Right kidney (tissue), 1 donor: ENCODE measurements at regions not wholly inside any gene's neighbourhood (a gene's known extent, or its start where the extent isn't known, plus 50 kb on each side); places are given as distances from the start of the nearest gene placed in this dataset.
A peak's percentile ranks its signal among the peaks of the same experiment; 100 is the strongest.
"Not testable (repeated sequence)": the region's sequence is repeated elsewhere in the genome, so short reads cannot be mapped to it uniquely, and the experiment has no call there.

Experiments used
- DNase-seq: peaks from one replicate; pipeline ENCODE4 v3.0.0-alpha.2; 2016

DNA sequence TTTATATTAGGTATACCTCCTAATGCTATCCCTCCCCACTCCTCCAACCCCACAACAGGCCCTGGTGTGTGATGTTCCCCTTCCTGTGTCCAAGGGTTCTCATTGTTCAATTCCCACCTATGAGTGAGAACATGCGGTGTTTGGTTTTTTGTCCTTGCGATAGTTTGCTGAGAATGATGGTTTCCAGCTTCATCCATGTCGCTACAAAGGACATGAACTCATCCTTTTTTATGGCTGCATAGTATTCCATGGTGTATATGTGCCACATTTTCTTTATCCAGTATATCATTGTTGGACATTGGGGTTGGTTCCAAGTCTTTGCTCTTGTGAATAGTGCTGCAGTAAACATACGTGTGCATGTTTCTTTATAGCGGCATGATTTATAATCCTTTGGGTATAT lies 345.1 kb upstream of the FANCL start:
- not testable (repeated sequence) for DNase-seq

DNA sequence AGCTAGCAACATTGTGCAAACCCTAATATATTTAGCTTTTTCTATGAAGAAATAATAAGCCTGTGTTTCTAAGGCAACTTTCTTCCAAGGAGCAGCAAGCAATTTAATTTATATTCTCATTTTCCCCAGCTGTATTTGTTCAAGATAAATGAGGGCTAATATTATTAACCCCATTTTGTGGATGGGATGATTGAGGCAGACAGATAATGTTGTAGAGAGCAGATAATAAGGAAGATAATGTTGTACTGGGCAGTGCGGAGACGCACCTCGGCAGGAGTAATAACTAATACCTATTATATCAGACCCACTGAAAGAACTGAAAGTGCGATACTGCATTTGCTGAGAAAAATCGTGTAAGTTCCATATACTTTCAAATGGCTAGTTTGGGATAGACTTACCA lies 344.1 kb upstream of the FANCL start:
- DNase-seq: no peak

DNA sequence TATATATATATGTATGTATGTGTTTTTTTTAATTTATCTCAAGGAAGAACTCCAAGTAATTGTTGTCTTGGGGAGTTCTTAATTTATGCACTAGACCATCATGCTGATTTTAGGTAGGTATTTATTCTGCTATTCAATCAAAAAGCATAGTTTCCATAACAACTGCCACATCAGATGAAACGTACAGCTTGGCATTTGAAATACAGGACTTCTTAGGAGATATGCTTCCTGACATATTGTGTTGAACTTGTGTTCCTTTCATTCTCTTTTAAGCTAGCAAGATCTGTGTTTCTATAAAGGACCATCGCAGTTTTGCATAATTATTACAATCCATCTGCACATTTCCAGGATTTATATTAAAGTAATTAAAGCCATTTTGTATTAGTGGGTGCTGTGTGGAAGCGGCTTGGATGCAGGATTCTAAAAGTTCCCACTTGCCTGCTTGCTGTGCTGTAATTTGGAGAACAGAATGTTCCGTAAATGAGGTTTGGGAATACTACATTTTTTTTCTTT lies 343.5 kb upstream of the FANCL start:
- no peak for DNase-seq

DNA sequence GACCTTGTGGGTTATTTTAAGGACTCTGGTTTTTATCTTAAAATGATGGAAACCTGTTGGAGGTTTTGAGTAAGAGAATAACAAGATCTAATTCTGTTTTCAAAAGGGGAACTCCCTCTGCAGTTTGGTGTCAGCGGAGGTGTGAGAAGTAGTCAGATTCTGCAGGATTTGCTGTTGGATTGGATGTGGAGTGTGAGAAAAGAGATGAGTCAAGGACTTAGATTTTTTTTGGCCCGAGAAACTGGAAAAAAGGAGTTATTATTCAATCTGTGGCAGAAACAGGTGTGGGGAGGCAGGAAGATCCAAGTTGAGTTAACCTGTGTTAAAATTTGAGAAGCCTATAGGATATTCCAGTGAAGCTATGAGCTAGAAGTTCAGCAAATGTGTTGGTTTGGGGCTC lies 337.2 kb upstream of the FANCL start:
- no peak for DNase-seq

DNA sequence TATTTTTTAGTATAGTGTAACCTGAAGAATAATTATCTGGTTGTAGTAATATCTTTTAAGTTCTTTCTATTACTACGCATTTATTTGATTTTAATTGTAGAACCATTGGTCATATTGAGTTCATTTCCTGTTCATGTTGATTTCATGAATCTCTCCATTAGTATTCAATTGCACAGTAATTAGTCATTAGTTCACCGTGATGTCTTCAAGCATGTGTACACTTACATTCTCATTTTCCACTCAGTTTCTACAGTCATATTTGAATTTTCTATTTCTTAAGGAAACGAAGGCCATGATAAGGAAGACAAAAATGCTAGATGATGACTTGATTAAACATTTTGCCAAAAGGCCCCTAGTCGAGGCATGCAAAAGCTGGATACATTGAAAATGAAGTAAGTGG lies 333.7 kb upstream of the FANCL start:
- no peak for DNase-seq

DNA sequence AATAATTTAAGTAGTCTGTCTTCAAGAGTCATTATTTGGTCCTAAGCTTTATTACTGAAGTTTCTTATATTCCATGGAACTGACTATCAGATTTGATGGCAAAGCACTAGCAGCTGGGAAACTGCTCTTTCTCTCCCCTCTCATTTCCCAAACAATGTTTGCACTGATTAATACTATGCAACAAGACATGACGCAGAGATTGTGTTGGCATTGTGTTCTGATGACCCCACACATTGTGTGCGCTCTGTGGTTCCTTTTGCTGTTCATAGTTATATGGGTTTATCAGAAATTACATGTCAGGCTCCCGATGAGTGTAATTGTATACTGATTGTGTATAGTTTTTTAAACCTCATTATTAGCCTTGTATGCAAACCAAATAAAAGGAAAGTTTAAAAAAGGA lies 331.6 kb upstream of the FANCL start:
- DNase-seq: no peak

DNA sequence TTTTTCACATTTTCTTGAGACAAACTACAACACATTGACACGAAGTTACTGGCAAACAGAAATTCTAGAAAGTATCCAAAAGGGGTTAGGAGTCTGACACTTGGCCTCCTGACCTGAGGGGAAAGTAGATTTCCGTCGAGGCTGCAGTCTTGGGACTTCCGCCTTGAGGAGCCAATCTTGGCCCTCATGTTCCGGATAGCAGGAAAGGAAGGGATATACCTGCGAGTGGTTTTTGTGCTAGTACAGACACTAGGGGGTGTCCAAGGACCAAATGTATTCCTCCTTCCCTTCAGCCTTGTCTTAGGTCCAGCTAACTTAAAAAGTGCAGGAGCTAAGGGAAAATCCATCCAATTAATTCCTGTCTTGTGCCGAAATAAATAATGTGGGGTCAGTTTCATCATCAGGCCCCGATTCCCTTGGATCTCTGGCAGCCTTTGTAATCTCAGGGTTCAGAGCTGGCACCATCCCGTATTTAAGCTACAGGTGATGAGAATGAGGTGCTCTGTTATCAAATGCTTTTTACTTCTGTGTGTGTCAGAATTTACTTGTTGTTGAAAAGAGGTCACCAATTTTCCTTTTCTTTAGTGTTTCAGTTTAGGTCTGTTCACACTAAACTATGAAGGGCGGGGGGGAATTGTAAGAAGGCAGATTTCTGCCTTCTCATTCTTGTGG lies 330.2 kb upstream of the FANCL start:
- DNase-seq: peak; percentile 26

DNA sequence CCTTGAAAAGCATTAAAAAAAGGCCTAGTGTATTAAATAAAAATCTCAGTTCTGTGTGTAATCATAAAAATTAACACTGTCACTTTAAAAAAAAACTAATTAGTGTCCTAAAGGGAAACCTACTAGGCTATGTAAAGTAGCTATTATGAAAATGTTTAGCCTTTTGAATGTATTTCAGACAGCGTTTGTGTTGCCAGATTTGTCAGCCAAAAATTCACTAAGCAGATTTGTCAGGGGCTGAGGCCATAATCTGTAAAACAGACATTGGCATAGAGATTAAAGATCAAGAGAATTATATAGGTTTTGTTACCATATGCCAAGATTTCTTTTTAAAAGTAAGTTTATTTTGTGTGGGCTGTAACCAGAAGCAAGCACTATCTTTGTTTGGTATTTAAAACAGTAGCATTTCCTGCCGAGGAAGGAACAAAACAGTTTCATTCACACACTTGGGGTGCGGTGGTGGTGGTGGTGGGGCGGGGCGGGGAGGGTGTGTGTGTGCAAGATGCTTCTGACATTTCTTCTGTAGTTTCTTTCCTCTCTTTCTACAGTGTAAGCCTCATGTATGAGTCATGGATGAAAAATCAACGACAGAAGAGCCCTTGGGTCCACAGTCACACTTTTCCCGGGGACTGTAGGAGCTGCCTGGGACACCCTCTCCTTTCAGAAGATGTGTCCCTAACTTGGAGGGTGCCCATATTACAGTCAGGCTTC lies 328.5 kb upstream of the FANCL start:
- no peak for DNase-seq

DNA sequence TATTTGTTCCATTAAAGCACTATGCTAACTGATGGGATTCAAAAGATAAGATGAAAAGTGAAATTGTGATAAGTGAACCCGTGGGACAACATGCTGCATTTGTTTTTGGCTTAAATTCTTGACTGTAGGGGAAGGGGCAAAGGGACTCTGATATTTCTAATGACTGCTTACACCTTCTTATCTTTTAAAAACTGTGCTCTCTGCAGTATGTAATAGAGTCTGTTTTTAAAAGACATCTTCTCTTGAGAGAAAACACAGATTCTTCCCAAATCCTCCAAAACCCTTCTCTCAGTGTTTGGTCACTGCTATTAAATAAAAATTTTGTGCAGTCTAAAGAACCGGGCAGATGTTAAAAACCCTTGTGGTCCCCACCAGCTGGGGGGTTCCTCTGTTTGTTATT lies 327.8 kb upstream of the FANCL start:
- DNase-seq: no peak

DNA sequence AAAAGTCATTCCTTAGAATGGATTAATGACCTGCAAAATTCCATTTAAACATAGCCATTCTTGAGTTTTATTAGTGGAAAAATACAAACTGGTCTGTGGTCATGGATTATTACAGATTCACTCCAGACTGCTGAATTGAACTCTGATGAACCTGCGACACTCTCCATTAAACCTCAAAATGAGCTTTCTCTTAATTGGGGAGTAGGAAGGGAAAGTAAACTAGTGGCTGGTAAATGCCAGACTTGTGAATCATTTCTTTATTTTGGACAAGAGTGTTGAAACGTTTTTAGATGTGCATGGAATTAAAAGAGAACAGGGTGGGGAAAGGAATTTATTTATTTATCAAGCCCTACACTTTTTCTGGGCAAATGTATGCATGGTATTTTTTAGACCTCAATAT lies 321.2 kb upstream of the FANCL start:
- no peak for DNase-seq

DNA sequence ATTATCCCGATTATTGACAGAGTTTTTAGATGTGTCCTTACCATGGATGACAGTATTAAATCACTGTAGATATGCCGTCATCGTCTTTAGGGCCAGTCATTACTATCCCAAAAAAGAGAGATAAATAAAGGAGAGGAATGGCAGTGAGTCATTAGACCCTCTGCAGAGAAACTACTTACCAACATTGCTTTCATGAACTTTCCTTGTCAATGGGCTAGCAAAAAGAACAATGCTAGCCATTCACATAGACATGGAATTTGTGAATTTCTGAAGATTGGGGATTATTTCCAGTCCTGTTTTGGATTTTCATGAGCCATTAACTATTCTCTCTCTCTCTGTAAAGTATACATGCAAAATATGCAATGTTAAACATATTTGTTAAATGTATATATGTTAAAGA lies 319.4 kb upstream of the FANCL start:
- no peak for DNase-seq

DNA sequence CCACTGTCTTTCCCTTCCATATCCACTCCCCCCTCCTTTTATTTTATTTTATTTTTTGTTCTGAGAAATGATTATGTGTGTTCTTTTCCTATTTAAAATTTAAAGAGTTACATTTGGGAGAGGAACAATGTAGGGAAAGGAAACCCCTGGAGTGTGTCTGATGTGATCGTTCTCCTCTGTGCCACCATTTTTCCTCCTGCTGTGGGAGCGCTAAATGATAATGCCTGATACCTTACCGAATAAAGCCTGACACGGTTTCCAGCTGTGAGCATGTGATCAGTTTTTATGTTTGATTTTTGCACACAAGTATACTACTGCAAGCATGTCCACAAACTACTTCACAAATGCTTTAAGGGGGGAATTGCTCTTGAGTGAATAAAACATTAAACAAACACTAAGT lies 317.8 kb upstream of the FANCL start:
- no peak for DNase-seq

DNA sequence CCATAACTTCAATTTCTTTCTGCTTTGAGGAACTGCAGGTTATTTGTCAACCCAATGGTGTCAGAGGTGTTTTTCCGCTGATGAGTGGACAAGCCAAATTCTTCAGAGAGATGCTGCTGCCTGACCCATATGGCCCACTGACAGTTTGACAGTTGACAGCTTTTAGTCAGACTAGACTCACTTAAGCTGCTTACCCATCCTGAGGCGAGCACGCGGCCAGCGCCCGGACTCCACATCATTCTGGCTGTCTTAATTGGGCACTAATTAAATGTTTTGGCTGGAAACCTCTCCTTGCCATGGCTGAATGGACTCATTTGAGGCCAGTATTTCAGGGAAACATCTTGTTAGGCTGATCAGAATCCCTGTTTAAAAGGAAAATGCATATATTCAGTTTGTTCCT lies 316.1 kb upstream of the FANCL start:
- no peak for DNase-seq

DNA sequence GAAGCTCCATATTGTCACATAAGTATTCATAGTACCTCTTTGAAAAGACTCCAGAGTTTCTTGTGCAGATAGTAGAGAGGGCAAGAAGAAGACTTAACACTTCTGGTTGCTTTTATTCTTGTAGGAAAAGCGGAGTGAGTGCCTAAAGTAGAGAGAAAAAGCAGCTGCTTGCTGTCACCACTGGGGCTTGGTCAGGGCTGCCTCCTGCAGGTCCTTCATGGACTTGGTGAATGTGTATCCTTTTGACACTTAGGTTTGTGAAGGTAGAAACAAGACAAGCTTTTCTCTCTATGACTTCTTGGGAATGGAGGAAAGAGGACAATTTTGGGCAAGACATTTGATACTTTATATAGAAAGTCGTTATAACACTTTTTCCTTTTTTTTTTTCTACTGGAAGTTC lies 312.8 kb upstream of the FANCL start:
- DNase-seq: no peak

DNA sequence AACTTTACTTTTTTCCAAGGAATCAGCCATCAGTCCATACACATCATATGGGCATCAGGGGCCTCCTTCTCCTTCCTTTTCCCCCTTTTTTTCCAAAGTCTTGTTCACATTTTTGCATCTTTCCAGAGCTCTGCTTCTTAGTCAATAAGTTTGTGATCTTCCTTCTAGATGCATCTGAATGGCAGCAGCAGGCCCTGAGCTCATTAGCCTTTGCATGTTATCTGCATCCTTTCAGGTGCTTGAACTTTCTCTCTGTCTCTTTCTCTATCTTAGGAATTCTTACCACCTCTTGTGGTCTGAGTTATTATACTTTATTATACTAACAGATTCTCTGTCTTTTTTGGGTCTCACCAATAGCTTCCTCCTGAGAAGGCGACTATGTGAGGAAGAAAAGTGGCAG lies 312.4 kb upstream of the FANCL start:
- no peak for DNase-seq

DNA sequence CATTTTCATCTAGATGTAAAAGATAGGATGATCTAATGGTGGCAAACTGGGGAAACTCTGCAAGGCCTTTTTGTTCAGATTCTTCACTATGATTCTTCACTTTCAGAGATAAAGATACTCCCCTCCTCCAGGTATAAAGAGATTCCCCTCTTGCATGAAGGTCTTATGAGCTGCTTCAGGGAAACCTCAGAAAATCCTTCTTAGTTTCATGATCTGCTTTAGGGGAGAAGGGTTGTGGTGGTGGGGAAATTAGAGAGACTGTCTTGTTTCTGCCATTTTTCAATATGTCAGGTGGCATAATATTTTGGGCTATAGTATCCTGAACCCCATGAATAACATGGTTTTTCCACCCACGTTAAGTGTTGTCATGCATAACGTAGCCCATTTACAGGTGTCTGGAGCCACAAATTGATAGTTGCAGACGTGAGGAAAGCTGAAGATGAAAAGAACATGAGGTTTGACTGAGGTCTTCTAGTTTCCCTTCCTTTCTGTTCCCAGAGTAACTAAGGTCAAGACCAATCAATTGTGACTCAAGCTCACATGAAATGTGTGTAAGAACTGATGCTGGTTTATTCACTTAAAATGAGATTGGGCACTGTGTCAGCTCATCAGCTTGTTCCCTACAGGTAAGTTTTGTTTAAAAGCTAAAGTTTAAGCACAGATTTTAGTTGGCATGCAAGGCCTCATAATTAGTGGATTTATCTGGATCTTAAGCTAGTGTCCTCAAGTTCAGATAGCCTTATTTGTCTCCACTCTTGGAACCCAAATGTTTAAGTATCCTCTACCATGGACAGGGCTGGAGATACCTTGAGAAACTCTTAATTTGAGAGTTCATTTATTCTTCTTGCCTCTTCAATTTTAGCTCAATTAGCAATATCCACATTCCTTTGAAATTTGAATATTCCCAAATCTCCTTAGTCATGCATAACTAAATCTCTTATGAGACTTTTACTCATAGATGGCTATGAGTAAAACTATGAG lies 304.5 kb upstream of the FANCL start:
- DNase-seq: no peak

DNA sequence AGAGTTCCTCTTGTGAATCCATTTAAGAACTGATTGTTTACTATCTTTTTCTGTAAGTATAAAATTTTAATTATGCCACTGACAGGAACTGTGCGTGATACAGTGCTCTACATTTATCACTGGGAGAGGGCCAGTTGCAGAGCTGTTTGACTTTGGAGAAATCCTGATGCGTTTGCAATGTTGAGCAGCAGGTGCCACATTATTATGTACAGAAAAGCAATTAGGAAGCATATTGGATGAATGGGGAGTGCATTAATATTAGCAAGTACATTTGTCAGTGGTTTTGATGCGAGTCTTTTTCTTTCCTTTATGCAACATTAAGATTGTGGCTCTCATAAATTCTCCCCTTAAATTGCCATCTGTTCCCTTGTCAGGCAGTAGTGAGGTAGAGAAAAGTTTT lies 302.3 kb upstream of the FANCL start:
- no peak for DNase-seq

DNA sequence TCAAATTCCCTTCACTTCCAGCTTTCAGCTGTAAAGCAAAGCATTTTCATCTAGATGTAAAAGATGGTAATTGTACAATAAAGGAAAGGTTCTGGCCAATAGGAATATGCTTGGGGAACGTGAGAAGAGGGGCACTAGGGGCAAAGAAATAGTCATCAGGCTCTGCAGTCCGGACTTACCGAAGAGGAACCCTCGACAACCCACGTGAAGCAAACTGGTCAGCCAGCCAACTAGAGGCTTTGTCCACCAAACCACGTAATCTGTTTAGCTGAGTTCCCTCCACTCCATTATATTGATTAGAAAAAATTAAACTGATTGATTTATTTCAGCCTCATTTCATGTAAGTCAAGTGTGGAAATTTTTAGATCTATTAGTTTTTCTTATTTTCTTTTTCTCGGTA lies 300.4 kb upstream of the FANCL start:
- DNase-seq: no peak

DNA sequence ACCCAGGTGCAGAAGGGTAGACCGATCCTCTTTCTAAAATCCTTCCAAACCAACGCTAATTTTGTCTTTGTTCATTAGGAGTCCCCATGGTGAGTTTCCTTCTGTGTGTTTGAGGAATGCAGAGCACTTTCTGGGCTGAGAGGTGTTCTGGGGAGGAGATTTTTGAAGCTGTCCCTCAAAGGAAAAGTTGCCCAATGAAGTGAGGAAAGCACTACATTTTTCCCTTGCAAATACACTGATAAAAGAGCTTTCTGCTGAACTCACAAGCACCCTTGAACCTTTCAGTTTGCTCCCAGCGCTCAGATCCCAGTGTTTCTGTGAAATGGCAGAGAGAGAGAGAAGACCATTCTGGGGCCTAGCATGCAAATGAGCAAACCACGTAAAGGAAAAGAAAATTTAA lies 299.6 kb upstream of the FANCL start:
- DNase-seq: no peak

DNA sequence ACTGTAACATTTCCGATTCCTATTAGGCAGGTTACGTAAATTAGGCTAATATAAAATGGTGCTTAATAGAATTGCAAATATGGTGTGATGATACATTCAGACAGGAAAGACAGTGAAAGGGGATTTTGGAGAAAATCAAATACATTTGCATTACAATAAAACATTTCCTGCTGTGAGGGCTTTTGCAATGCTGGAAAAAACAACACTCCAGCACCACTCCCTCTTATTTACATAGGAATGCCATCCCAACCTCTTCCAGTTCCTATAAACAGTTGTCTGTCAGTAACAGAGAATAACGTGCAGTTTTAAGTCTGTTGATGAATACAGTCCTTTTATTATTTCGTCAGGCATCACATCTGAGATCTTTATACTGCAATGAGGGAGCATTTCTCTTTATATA lies 298.8 kb upstream of the FANCL start:
- DNase-seq: no peak

DNA sequence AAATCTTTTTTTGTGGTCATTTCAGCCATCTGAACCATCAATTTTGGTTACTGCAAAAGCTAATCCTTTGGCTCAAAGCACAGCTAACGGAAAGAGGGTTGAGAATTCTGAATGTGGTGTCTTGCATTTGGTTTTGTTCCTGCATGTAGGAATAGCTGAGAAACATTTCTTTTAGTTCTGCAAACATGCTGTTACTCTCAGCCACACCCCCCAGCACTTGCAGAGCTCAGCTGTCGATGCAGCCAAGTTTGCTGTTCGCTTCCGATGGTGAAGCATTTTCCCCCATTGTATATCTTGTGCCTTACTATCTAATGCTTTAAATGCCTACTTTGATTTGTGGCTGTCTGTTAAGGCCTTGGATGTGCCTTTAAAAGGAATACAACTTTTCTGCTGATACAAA lies 294.9 kb upstream of the FANCL start:
- DNase-seq: no peak

DNA sequence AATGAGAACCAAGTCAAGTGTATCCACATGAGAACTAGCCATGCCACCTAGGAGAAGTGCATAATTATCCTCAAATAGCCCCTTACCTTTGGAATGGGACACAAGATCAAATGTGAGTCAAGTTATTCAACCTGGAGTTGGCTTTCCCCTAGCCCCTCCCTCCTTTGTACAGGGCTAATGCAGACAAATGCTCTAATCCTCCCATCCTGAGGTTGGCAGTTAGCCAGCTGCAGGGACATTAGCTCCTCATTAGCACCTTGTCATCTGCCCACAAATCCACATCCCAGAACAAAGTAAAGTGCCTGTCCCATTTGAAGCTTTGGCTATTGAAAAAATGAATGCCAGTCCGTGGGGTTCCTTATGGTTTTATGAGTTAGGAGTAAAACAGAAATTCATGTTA lies 294.1 kb upstream of the FANCL start:
- DNase-seq: no peak

DNA sequence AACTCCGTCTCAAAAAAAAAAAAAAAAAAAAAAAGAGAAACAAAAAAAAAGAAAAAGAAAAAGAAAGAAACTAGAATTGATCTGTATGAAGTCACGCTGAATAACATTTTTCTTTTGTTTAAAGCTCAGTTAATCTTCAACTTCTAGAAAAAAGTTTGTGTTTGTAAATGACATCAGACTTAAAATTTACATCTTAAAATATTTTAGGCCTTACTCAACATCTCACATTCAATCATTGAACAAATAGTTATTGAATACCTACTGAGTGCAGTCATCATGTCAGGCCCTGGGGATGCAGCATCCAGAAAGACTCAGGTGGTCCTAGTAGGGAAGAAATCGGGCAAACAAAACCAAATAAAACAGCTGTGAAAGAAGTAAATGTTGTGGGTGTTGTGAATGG lies 292.3 kb upstream of the FANCL start:
- DNase-seq: no peak
